NCI-H1105 treated with DMSO at 0.1 percent for 48 hours (cell line): ENCODE measurements at regions not wholly inside any gene's neighbourhood (a gene's known extent, or its start where the extent isn't known, plus 50 kb on each side); places are given as distances from the start of the nearest gene placed in this dataset.

ENCODE experiments used
- DNase-seq: peaks from one replicate; lab custom pipeline; 2025; lab: John Stamatoyannopoulos, UW

- DNase-seq = no peak
These were observed 541.8 kb upstream of the NRSN1 start for GRCh38 chr6:23584134-23584763.

GRCh38 chr6:23587582-23587981 is 538.4 kb upstream of the NRSN1 start:
- no peak for DNase-seq

- DNase-seq = no peak
These were observed 536.2 kb upstream of the NRSN1 start for GRCh38 chr6:23589811-23590210.

- no peak for DNase-seq
These were observed 535.4 kb upstream of the NRSN1 start for GRCh38 chr6:23590498-23591126.

- DNase-seq = no peak
These were observed 534.3 kb upstream of the NRSN1 start for GRCh38 chr6:23591761-23592160.

GRCh38 chr6:23600118-23600517 is 525.9 kb upstream of the NRSN1 start:
- DNase-seq = no peak

- DNase-seq = no peak
These were observed 524.1 kb upstream of the NRSN1 start for GRCh38 chr6:23601811-23602345.

- no peak for DNase-seq
These were observed 517.0 kb upstream of the NRSN1 start for GRCh38 chr6:23608931-23609435.

GRCh38 chr6:23611776-23612381 is 514.1 kb upstream of the NRSN1 start:
- no peak for DNase-seq

- no peak for DNase-seq
These were observed 507.6 kb upstream of the NRSN1 start for GRCh38 chr6:23618366-23618765.

- DNase-seq = no peak
These were observed 505.1 kb upstream of the NRSN1 start for GRCh38 chr6:23620911-23621401.

GRCh38 chr6:23630726-23631635 is 495.0 kb upstream of the NRSN1 start:
- DNase-seq = peak; percentile 82

- DNase-seq = peak; percentile 96
These were observed 492.0 kb upstream of the NRSN1 start for GRCh38 chr6:23633996-23634395.

GRCh38 chr6:23635150-23635549 is 490.9 kb upstream of the NRSN1 start:
- peak; percentile 6 for DNase-seq

GRCh38 chr6:23637296-23637695 is 488.7 kb upstream of the NRSN1 start:
- no peak for DNase-seq

- no peak for DNase-seq
These were observed 483.2 kb upstream of the NRSN1 start for GRCh38 chr6:23642849-23643248.

GRCh38 chr6:23647045-23647444 is 479.0 kb upstream of the NRSN1 start:
- no peak for DNase-seq

- no peak for DNase-seq
These were observed 475.3 kb upstream of the NRSN1 start for GRCh38 chr6:23650676-23651075.

- no peak for DNase-seq
These were observed 471.3 kb upstream of the NRSN1 start for GRCh38 chr6:23654745-23655144.

GRCh38 chr6:23655525-23655924 is 470.5 kb upstream of the NRSN1 start:
- DNase-seq = peak; percentile 35

- peak; percentile 98 for DNase-seq
These were observed 469.5 kb upstream of the NRSN1 start for GRCh38 chr6:23656255-23657194.
